ENCODE measurements at regions not wholly inside any gene's neighbourhood (a gene's known extent, or its start where the extent isn't known, plus 50 kb on each side); places are given as distances from the start of the nearest gene placed in this dataset.

DNA sequence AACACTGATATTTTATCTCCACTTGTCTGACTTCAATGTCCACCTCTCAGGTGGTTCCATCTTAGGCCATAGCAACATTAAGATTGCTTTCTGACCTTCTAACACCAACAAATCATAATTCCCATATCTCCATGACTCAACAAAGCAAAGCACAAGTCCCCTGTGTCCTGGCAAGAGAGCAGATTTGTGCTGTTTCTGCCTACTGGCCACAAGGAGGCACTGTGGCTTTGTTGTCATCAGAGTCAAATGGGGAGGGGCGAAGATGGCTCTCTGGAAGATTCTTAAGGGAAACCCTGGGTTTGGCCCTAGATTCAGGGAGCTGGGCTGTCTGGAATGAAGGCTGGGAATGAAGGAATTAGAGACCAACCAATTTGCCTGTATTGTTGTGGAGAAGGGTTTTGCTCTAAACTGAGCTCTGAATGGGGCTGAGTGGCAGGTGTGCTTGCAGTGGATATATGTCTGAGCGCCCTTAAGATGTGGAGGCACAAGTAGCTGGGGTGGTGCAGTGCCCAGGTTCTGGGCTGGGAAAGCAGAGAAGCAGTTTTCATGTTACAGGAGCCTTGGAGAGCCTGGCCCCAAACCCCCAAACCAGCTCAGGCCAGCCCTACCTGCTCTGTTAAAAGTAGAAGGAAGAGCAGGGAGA is 154.8 kb upstream of the PRSS58 start:
- no peak for TF ChIP-seq POLR2A (IDR thresholded peaks at IDR 0.05)
- TF ChIP-seq, protein P1, sequence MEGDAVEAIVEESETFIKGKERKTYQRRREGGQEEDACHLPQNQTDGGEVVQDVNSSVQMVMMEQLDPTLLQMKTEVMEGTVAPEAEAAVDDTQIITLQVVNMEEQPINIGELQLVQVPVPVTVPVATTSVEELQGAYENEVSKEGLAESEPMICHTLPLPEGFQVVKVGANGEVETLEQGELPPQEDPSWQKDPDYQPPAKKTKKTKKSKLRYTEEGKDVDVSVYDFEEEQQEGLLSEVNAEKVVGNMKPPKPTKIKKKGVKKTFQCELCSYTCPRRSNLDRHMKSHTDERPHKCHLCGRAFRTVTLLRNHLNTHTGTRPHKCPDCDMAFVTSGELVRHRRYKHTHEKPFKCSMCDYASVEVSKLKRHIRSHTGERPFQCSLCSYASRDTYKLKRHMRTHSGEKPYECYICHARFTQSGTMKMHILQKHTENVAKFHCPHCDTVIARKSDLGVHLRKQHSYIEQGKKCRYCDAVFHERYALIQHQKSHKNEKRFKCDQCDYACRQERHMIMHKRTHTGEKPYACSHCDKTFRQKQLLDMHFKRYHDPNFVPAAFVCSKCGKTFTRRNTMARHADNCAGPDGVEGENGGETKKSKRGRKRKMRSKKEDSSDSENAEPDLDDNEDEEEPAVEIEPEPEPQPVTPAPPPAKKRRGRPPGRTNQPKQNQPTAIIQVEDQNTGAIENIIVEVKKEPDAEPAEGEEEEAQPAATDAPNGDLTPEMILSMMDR (IDR thresholded peaks at IDR 0.05): peak in 3 of 5 experiments; percentile 5 to 28 (median 21)

All from tibial nerve (tissue), 3 donors.